ENCODE measurements at regions not wholly inside any gene's neighbourhood (a gene's known extent, or its start where the extent isn't known, plus 50 kb on each side); places are given as distances from the start of the nearest gene placed in this dataset.

- DNase-seq (ENCODE audit: extremely low spot score, insufficient read length, low read depth) (no peak), FAIRE-seq (no peak)
Observed at GRCh38 chr10:43903451-43903850, 254.8 kb upstream of the ZNF32 start.

- DNase-seq (ENCODE audit: extremely low spot score, insufficient read length, low read depth) (no peak), FAIRE-seq (no peak)
Observed at GRCh38 chr10:43902842-43903241, 254.2 kb upstream of the ZNF32 start.

GRCh38 chr10:43901744-43902504 lies 253.2 kb upstream of the ZNF32 start:
- no peak for FAIRE-seq
- DNase-seq (ENCODE audit: extremely low spot score, insufficient read length, low read depth) = no peak

- FAIRE-seq (no peak), DNase-seq (ENCODE audit: extremely low spot score, insufficient read length, low read depth) (no peak)
Observed at GRCh38 chr10:43901302-43901701, 252.6 kb upstream of the ZNF32 start.

GRCh38 chr10:43900571-43900970 lies 251.9 kb upstream of the ZNF32 start:
- FAIRE-seq = no peak

GRCh38 chr10:43899224-43899959 lies 250.7 kb upstream of the ZNF32 start:
- FAIRE-seq = no peak

More at GRCh38 chr10:43900571-43900970, 251.9 kb upstream of the ZNF32 start:
- DNase-seq (ENCODE audit: extremely low spot score, insufficient read length, low read depth) = no peak

GRCh38 chr10:43898592-43898991 lies 249.9 kb upstream of the ZNF32 start:
- no peak for FAIRE-seq
- no peak for DNase-seq (ENCODE audit: extremely low spot score, insufficient read length, low read depth)

More at GRCh38 chr10:43899224-43899959, 250.7 kb upstream of the ZNF32 start:
- DNase-seq (ENCODE audit: extremely low spot score, insufficient read length, low read depth) = no peak

- DNase-seq (ENCODE audit: extremely low spot score, insufficient read length, low read depth) (no peak), FAIRE-seq (no peak)
Observed at GRCh38 chr10:43897765-43898419, 249.2 kb upstream of the ZNF32 start.

GRCh38 chr10:43892062-43892770 lies 243.5 kb upstream of the ZNF32 start:
- DNase-seq (ENCODE audit: extremely low spot score, insufficient read length, low read depth) (no peak), FAIRE-seq (no peak)

- no peak for DNase-seq (ENCODE audit: extremely low spot score, insufficient read length, low read depth)
- no peak for FAIRE-seq
Observed at GRCh38 chr10:43891241-43891640, 242.6 kb upstream of the ZNF32 start.

GRCh38 chr10:43890124-43890523 lies 241.4 kb upstream of the ZNF32 start:
- no peak for FAIRE-seq
- no peak for DNase-seq (ENCODE audit: extremely low spot score, insufficient read length, low read depth)

GRCh38 chr10:43888586-43888985 lies 239.9 kb upstream of the ZNF32 start:
- DNase-seq (ENCODE audit: extremely low spot score, insufficient read length, low read depth) (no peak), FAIRE-seq (no peak)

GRCh38 chr10:43885842-43886241 lies 237.2 kb upstream of the ZNF32 start:
- no peak for DNase-seq (ENCODE audit: extremely low spot score, insufficient read length, low read depth)
- FAIRE-seq = no peak

- DNase-seq (ENCODE audit: extremely low spot score, insufficient read length, low read depth) (no peak), FAIRE-seq (no peak)
Observed at GRCh38 chr10:43885252-43885651, 236.6 kb upstream of the ZNF32 start.

GRCh38 chr10:43884501-43885105 lies 235.9 kb upstream of the ZNF32 start:
- no peak for DNase-seq (ENCODE audit: extremely low spot score, insufficient read length, low read depth)

GRCh38 chr10:43882711-43883110 lies 234.0 kb upstream of the ZNF32 start:
- DNase-seq (ENCODE audit: extremely low spot score, insufficient read length, low read depth) = no peak
- no peak for FAIRE-seq

More at GRCh38 chr10:43884501-43885105, 235.9 kb upstream of the ZNF32 start:
- no peak for FAIRE-seq

- DNase-seq (ENCODE audit: extremely low spot score, insufficient read length, low read depth) (no peak), FAIRE-seq (no peak)
Observed at GRCh38 chr10:43881657-43882056, 233.0 kb upstream of the ZNF32 start.

GRCh38 chr10:43880160-43880559 lies 231.5 kb upstream of the ZNF32 start:
- FAIRE-seq (no peak), DNase-seq (ENCODE audit: extremely low spot score, insufficient read length, low read depth) (no peak)

GRCh38 chr10:43879742-43880141 lies 231.1 kb upstream of the ZNF32 start:
- FAIRE-seq (no peak), DNase-seq (ENCODE audit: extremely low spot score, insufficient read length, low read depth) (no peak)

GRCh38 chr10:43879162-43879561 lies 230.5 kb upstream of the ZNF32 start:
- no peak for FAIRE-seq

More at GRCh38 chr10:43879162-43879561, 230.5 kb upstream of the ZNF32 start:
- DNase-seq (ENCODE audit: extremely low spot score, insufficient read length, low read depth) = no peak
